VCaP (cell line): ENCODE measurements at regions not wholly inside any gene's neighbourhood (a gene's known extent, or its start where the extent isn't known, plus 50 kb on each side); places are given as distances from the start of the nearest gene placed in this dataset.
A peak's percentile ranks its signal among the peaks of the same experiment; 100 is the strongest.

ENCODE experiments used
- H3K27ac ChIP-seq: fragments of 450-650 bp; 2 replicates; pipeline ENCODE4 v1.5.1; 2017
- TF ChIP-seq, protein P1 (sequence below): fragments of 450-650 bp; conservative IDR thresholded peaks from 2 replicates; pipeline ENCODE4 v1.5.1; 2017; ENCODE audit warnings: mild to moderate bottlenecking, moderate library complexity

DNA sequence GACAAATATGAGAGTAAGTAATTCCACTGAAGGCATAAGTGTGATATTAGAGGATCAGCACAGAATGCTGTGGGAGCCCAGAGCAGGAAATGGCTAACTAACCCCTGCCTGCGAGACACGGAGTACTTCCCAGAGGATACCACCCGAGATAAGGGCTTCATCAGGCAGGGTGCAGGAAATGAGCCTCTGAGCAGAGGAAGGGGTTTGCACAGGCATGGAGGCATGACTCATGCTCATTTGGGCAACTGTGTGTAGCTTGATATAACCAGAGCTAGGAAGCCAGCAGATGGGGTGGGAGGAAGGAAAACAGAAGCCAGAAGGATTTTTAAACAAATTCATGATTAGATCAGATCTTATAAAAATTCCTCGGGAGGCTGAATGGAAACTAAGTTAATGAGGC lies 70.0 kb upstream of the TSPAN5 start:
- TF ChIP-seq, protein P1, sequence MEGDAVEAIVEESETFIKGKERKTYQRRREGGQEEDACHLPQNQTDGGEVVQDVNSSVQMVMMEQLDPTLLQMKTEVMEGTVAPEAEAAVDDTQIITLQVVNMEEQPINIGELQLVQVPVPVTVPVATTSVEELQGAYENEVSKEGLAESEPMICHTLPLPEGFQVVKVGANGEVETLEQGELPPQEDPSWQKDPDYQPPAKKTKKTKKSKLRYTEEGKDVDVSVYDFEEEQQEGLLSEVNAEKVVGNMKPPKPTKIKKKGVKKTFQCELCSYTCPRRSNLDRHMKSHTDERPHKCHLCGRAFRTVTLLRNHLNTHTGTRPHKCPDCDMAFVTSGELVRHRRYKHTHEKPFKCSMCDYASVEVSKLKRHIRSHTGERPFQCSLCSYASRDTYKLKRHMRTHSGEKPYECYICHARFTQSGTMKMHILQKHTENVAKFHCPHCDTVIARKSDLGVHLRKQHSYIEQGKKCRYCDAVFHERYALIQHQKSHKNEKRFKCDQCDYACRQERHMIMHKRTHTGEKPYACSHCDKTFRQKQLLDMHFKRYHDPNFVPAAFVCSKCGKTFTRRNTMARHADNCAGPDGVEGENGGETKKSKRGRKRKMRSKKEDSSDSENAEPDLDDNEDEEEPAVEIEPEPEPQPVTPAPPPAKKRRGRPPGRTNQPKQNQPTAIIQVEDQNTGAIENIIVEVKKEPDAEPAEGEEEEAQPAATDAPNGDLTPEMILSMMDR: no peak
- no peak overlapping the region for H3K27ac ChIP-seq

DNA sequence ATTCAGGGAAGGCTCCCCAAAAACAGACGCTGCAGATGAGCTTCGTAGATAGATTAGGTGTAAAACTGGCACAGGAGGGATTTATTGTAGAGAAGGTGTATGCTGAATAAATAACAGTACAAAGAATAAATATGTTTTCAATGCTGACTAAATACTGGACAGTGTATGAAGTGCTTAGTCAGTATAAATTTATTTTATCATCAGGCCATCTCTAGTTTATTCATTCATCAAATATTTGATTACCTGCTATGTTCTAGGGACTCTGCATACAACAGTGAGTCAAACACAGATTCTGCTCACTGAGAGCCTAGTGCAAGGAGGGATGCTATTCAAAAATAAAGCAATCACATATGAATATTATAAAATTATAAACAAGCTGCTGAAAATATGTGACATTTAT lies 63.6 kb upstream of the TSPAN5 start:
- H3K27ac ChIP-seq: peak overlapping the region; percentile 37; the same call in 1 of the 2 replicates
- TF ChIP-seq, protein P1: no peak

DNA sequence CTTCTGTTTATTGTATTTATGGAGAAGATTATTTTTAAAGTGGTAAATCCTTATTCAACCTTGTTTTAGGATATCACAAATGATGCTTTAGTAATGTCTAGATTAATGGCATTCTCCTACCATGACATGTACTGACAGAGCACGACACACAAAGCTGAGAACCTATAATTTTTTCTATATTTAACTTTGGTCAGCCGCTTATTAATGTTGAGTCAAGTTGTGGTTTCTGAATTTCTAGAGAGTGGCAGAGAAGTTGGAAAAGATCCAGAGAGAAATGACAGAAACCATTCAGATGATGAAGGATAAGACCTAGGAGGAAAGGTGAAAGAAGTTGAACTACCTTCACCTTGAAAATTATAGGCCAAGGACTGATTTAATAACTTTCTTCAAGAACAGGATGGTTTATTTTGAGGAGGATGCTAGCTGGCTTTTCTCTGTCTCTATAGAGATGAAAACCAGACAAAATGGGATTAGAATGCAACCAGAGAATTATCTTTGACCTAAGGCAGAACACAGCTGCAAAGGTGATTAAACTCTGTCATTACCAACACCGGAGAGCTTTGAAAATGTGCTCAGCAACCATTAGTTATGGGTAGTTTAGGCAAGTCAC lies 62.6 kb upstream of the TSPAN5 start:
- TF ChIP-seq, protein P1: no peak
- H3K27ac ChIP-seq: peak overlapping the region; percentile 37; the same call in 1 of the 2 replicates

DNA sequence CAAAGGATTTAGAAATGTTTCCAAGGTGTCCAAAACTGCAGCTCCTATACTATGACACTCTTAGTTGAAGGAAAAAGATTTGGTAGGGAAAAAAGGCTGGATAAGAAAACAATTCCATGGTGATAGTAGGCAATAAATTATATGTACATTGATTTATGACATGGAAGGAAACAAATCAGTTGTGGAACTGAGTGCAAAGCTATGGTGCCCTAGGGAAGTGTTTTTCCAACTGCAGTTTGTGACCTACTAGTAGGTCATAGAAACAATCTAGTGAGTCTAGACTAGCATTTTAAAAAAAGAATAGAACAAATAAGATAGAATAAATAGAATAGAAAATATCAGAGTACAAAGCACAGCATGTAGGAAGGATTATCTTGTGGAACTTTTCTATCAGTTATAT lies 58.4 kb upstream of the TSPAN5 start:
- H3K27ac ChIP-seq: no peak overlapping the region
- TF ChIP-seq, protein P1: no peak

DNA sequence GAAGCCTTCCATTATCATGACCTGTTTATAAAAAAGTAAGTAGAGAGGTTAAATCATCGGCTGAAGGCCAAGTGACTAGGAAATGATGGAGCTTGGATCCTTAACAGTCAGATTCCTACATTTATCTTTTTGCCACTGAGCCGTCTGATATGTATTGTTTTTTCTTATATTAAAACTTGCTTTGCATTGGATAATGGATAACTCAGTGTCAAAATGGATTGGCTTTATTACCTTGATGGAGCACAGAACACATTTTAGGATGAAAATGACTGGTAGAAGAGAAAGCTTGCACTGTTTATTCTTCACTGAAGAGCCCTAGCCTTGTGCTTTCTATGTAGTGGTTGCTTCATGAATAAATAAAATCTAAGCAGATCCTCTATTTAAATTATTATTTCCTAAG lies 54.2 kb upstream of the TSPAN5 start:
- no peak overlapping the region for H3K27ac ChIP-seq
- TF ChIP-seq, protein P1: no peak

DNA sequence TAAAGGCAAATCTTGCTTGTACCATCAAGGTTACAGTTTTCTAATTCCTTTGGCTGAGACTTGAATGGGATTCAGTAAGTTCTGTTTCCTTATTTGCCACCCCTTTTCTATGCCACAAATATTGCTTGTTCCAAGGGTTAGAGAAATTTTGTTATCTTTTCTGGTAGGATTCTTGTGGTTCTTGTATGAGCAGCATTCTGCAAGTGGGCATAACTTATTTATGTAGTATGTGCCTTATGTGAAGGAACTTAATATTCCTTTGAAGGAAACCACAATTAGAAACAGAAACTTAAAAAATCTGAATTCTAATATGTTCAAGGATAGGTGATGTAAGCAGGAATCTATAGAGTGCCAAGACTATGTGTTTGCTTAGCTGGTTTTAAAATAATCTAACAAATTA lies 53.1 kb upstream of the TSPAN5 start:
- H3K27ac ChIP-seq: no peak overlapping the region
- TF ChIP-seq, protein P1: no peak

DNA sequence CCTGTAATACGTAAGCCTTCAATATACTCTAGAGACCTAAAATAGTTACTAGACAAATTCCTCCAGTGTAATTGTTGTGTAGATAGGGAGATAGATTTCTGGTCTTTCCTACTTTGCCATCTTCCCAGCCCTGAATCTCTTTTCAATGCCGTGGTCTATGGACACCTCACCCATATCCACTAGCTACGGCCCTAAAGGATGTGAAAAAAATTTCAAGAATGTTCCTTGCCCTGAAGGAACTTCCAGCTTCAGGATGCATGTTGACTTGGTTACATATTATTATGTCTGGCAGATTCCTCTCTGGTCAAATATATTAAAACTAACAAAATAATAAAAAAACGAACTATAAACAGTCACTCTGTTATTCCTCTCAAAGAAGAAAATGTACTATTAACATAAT lies 52.4 kb upstream of the TSPAN5 start:
- H3K27ac ChIP-seq: no peak overlapping the region
- TF ChIP-seq, protein P1: no peak
